HFFc6 (cell line): ENCODE measurements at regions not wholly inside any gene's neighbourhood (a gene's known extent, or its start where the extent isn't known, plus 50 kb on each side); places are given as distances from the start of the nearest gene placed in this dataset.

Experiments
- DNase-seq: peaks from one replicate; pipeline ENCODE4 v3.0.0-alpha.2; 2018
- H3K27ac Mint-ChIP-seq: 2 replicates; pipeline ENCODE4 v1.8.0; 2020; ENCODE audit warnings: mild to moderate bottlenecking, mixed read lengths
- H3K27me3 Mint-ChIP-seq: 2 replicates; pipeline ENCODE4 v1.8.0; 2021; ENCODE audit warnings: mild to moderate bottlenecking, moderate library complexity, mixed read lengths; ENCODE audit not compliant: insufficient read depth
- H3K36me3 Mint-ChIP-seq: 2 replicates; pipeline ENCODE4 v1.8.0; 2021; ENCODE audit warnings: low read depth, mixed read lengths
- H3K4me1 Mint-ChIP-seq: 2 replicates; pipeline ENCODE4 v1.8.0; 2020; ENCODE audit warnings: low read depth, mixed read lengths
- H3K4me3 Mint-ChIP-seq: 2 replicates; pipeline ENCODE4 v1.8.0; 2020; ENCODE audit warnings: mild to moderate bottlenecking, moderate library complexity, mixed read lengths
- H3K9me3 Mint-ChIP-seq: 2 replicates; pipeline ENCODE4 v1.8.0; 2020; ENCODE audit warnings: mild to moderate bottlenecking, mixed read lengths
- TF ChIP-seq, protein P1 (sequence below): fragments of 200-600 bp; sonication (generic); IDR thresholded peaks from 2 replicates; pipeline ENCODE4 v1.5.0; 2021; ENCODE audit warnings: antibody characterized with exemption, mild to moderate bottlenecking

DNA sequence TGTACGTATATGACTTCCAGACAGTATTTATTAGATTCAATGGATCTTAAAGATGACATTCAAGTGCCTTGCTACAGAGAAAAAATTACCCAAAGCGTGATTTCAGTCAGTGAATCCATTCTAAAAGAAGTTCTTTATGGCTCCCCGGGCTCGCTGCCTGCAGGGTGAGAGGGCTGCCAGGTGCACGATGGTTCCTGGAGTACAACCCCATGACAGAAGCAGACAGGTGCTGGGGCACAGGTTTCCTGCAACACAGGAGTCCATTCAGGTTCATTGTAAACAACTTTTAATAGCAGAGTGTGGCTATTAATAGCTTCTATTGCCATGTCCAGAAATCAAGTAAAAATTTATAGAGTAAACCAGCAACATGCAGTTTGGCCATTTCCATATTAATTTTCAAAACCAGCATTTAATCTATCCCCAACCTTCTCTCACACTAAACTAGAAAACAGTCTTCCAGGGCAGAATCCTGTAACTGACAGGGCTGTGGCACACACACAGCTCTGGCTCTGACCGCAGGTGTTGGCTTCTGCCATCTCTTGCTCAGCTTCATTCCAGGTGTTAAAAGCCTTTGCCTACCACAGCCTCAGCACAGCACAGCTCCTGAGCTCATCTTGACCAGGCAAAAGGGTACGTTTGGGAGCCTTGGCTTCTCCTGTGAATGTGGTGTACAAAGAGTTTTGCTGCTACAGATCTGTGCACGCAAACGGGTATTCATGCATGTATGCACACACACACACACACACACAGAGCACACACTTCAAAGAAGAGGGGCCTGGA is 185.9 kb downstream of the MEX3B start:
- Mint-ChIP-seq H3K27ac (no peak overlapping the region), H3K27me3 (peaks cover 4% of the 10 kb centered on the region; the same call in 1 of the 2 replicates), H3K36me3 (no peaks in the 10 kb centered on the region), H3K9me3 (peaks cover 5% of the 10 kb centered on the region; the same call in 1 of the 2 replicates), H3K4me1 (peaks cover 9% of the 10 kb centered on the region; the same call in 1 of the 2 replicates), H3K4me3 (no peak overlapping the region)
- TF ChIP-seq, protein P1, sequence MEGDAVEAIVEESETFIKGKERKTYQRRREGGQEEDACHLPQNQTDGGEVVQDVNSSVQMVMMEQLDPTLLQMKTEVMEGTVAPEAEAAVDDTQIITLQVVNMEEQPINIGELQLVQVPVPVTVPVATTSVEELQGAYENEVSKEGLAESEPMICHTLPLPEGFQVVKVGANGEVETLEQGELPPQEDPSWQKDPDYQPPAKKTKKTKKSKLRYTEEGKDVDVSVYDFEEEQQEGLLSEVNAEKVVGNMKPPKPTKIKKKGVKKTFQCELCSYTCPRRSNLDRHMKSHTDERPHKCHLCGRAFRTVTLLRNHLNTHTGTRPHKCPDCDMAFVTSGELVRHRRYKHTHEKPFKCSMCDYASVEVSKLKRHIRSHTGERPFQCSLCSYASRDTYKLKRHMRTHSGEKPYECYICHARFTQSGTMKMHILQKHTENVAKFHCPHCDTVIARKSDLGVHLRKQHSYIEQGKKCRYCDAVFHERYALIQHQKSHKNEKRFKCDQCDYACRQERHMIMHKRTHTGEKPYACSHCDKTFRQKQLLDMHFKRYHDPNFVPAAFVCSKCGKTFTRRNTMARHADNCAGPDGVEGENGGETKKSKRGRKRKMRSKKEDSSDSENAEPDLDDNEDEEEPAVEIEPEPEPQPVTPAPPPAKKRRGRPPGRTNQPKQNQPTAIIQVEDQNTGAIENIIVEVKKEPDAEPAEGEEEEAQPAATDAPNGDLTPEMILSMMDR: no peak
- no peak for DNase-seq

DNA sequence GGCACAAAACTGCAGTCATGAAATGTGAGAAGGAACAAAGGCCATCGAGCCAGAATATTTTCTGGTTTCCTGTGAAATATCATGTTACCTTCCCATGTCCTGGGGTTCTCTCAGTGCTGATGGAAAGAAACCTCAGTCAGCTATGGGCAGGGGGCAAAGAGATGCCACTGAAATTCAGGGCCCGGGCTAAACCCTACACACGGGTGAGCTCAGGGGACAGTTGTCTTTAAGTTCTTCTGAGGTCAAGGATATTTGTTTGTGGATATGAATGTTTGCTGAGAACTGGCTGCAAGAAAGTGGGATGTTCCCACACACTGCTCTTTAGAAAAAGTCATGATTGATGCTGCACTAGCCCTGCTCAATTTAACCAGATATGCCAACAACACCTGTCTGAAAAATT is 187.2 kb downstream of the MEX3B start:
- peaks cover 6% of the 10 kb centered on the region for H3K27me3 Mint-ChIP-seq
- no peak overlapping the region for H3K27ac Mint-ChIP-seq
- no peaks in the 10 kb centered on the region for H3K36me3 Mint-ChIP-seq
- H3K4me1 Mint-ChIP-seq: peaks cover 9% of the 10 kb centered on the region; the same call in 1 of the 2 replicates
- peaks cover 5% of the 10 kb centered on the region; the same call in 1 of the 2 replicates for H3K9me3 Mint-ChIP-seq
- TF ChIP-seq, protein P1: no peak
- no peak overlapping the region for H3K4me3 Mint-ChIP-seq
- no peak for DNase-seq

DNA sequence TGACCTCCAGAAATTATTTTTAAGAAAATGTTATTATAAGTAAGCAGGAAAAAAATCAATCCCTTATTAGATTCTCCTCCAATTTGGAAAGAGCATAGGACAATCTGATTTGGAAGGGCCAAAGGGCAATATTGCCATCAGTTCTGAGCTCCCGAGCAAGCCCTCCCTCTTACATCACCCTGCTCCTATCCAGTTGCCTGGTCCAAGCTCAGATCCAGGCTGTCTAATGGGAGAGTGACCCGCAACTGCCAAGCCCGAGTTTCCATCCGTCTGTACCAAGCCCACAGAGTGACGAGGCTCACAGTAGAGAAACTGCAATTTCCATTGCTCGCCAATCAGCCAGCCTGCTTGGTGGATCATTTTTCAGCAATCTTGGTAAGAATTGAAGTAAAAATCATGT is 187.7 kb downstream of the MEX3B start:
- no peak overlapping the region for H3K27ac Mint-ChIP-seq
- peaks cover 5% of the 10 kb centered on the region; the same call in 1 of the 2 replicates for H3K4me1 Mint-ChIP-seq
- H3K27me3 Mint-ChIP-seq: peaks cover 6% of the 10 kb centered on the region
- peaks cover 5% of the 10 kb centered on the region; the same call in 1 of the 2 replicates for H3K9me3 Mint-ChIP-seq
- no peak overlapping the region for H3K4me3 Mint-ChIP-seq
- no peaks in the 10 kb centered on the region for H3K36me3 Mint-ChIP-seq
- no peak for DNase-seq
- TF ChIP-seq, protein P1: no peak

DNA sequence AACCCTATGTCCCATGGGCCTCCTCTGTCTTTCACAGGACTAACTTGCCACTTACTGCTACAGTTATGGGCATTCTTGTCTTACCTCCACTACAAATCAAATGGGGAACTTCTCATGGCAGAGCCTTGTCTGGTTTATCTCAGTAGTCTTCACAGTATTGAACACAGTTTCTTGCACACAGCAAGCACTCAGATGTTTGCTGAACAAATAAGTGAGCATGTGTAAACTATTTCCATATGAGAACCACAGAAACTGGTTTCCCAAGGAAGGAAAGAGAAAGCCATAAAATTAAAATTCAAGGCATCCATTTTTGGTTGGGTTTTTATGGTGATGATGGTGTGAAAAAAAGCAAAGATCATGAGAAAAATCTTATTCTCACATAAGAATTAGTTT is 189.2 kb downstream of the MEX3B start:
- Mint-ChIP-seq H3K4me3 (no peak overlapping the region), H3K4me1 (no peaks in the 10 kb centered on the region), H3K9me3 (peaks cover 5% of the 10 kb centered on the region; the same call in 1 of the 2 replicates), H3K27me3 (peaks cover 6% of the 10 kb centered on the region), H3K36me3 (no peaks in the 10 kb centered on the region), H3K27ac (no peak overlapping the region)
- no peak for DNase-seq
- TF ChIP-seq, protein P1: no peak

DNA sequence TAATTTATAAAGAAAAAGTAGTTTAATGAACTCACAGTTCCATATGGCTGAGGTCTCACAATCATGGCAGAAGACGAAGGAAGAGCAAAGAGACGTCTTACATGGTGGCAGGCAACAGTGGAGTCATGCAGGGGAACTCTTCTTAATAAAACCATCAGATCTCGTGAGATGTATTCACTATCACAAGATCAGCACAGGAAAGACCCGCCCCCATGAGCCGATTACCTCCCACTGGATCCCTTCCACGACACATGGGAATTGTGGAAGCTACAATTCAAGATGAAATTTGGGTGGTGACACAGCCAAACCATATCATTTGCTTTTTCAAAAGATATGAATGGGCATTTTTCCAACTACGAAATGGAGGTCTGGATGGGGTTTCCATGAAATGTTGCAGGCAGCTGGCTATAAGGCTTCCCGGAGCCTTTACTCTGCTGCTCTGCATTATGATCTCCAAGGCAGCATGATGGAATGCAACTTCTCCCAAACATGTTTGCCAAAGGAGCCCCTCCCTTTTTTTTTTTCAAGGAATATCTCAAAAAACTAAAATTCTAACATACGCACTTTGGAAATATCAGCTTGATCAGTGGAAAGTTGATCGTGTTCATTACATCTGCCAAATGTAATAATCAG is 189.7 kb downstream of the MEX3B start:
- Mint-ChIP-seq H3K27ac (no peak overlapping the region), H3K27me3 (peaks cover 11% of the 10 kb centered on the region), H3K36me3 (no peaks in the 10 kb centered on the region), H3K4me1 (no peaks in the 10 kb centered on the region), H3K9me3 (peaks cover 5% of the 10 kb centered on the region; the same call in 1 of the 2 replicates), H3K4me3 (no peak overlapping the region)
- TF ChIP-seq, protein P1: no peak
- no peak for DNase-seq
